Right lobe of liver (tissue), 4 donors: ENCODE measurements at regions not wholly inside any gene's neighbourhood (a gene's known extent, or its start where the extent isn't known, plus 50 kb on each side); places are given as distances from the start of the nearest gene placed in this dataset.

Experiments used
- POLR2A ChIP-seq: fragments of 450-650 bp; IDR thresholded peaks from one replicate; pipeline ENCODE4 v1.6.1; 2017; ENCODE audit warnings: antibody characterized with exemption, mild to moderate bottlenecking
- TF ChIP-seq, protein P1 (sequence below), 4 donors: fragments of 200-600 bp in 3 of 4; fragments of 450-650 bp in 1 of 4; IDR thresholded peaks; one replicate each; pipeline versions ENCODE4 v1.5.1 to v1.8.0; 2016 to 2022; ENCODE audit warnings: antibody characterized with exemption in 4 of 4, mild to moderate bottlenecking in 2 of 4
- donor health status: DM: no; HTN: no; CAD: no.
- donor health status: DM: no; HTN: no; CAD: no.
- donor health status: DM: no; HTN: yes; CAD: no.

DNA sequence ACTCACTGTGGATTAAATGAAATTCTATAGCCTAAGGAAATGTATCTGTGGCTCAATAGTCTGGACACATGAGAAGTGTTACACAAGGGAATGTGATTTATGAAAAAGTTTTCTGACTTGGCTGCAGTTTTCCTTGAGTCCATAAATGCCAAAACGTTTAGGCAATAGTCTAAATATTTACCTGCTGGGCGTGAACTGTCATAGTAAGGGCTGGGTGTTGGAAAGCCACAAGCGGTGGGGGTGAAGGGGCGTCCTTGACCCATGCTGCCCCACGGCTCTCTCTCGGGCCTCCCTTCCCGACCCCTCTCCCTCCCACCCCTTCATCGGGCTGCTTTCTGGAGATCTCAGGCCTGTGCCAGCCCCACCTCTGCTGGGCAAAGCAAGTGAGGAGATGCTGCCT is 223.7 kb downstream of the BUB3 start:
- no peak for TF ChIP-seq POLR2A
- TF ChIP-seq, protein P1, sequence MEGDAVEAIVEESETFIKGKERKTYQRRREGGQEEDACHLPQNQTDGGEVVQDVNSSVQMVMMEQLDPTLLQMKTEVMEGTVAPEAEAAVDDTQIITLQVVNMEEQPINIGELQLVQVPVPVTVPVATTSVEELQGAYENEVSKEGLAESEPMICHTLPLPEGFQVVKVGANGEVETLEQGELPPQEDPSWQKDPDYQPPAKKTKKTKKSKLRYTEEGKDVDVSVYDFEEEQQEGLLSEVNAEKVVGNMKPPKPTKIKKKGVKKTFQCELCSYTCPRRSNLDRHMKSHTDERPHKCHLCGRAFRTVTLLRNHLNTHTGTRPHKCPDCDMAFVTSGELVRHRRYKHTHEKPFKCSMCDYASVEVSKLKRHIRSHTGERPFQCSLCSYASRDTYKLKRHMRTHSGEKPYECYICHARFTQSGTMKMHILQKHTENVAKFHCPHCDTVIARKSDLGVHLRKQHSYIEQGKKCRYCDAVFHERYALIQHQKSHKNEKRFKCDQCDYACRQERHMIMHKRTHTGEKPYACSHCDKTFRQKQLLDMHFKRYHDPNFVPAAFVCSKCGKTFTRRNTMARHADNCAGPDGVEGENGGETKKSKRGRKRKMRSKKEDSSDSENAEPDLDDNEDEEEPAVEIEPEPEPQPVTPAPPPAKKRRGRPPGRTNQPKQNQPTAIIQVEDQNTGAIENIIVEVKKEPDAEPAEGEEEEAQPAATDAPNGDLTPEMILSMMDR (IDR thresholded peaks at IDR 0.05): no peak
